HepG2 (cell line): ENCODE measurements at regions not wholly inside any gene's neighbourhood (a gene's known extent, or its start where the extent isn't known, plus 50 kb on each side); places are given as distances from the start of the nearest gene placed in this dataset.

Source experiments
- CAMTA2 ChIP-seq: sonication (generic); formaldehyde crosslinking; IDR thresholded peaks from 2 replicates; pipeline ENCODE4 v1.4.0; 2020; ENCODE audit warnings: mild to moderate bottlenecking, missing genetic modification reagents, borderline replicate concordance
- CHD4 ChIP-seq: fragments of 200-600 bp; sonication (generic); IDR thresholded peaks from 2 replicates; pipeline ENCODE4 v1.7.0; 2017; ENCODE audit warnings: mild to moderate bottlenecking, low read length, borderline replicate concordance
- PAF1 ChIP-seq: IDR thresholded peaks from 2 replicates; pipeline ENCODE4 v1.6.1; 2016; ENCODE audit warnings: missing genetic modification reagents, missing compliant biosample characterization
- XRCC5 ChIP-seq: fragments of 200-400 bp; formaldehyde crosslinking; optimal IDR thresholded peaks from 2 replicates; pipeline ENCODE3; 2017; ENCODE audit warnings: mild to moderate bottlenecking, low read length
- ZNF282 ChIP-seq: fragments of 450-650 bp; IDR thresholded peaks from 2 replicates; pipeline ENCODE4 v1.6.1; 2018; ENCODE audit not compliant: partially characterized antibody
- ZNF468 ChIP-seq: sonication (generic); formaldehyde crosslinking; IDR thresholded peaks from 2 replicates; pipeline ENCODE4 v1.8.0; 2022; ENCODE audit warnings: mild to moderate bottlenecking, moderate library complexity, missing genetic modification reagents
- ZNF562 ChIP-seq: sonication (generic); formaldehyde crosslinking; IDR thresholded peaks from 2 replicates; pipeline ENCODE4 v1.8.0; 2022; ENCODE audit warnings: missing genetic modification reagents, borderline replicate concordance
- ZNF776 ChIP-seq: sonication (generic); formaldehyde crosslinking; IDR thresholded peaks from 2 replicates; pipeline ENCODE4 v1.4.0; 2020; ENCODE audit warnings: mild to moderate bottlenecking, missing genetic modification reagents
- TF ChIP-seq, protein P1 (sequence below): sonication (generic); formaldehyde crosslinking; IDR thresholded peaks from 2 replicates; pipeline ENCODE4 v1.5.0; 2020; ENCODE audit warnings: mild to moderate bottlenecking, missing genetic modification reagents, moderate library complexity
- TF ChIP-seq, protein P2 (sequence below): IDR thresholded peaks from 2 replicates; pipeline ENCODE4 v1.6.1; 2016; ENCODE audit warnings: low read depth, control low read depth
- TF ChIP-seq, protein P3 (sequence below), 2 experiments: sonication (generic) in 1 of 2; formaldehyde crosslinking in 1 of 2; IDR thresholded peaks; 2 replicates each; pipeline versions ENCODE4 v1.5.1 to v1.6.1; 2011 to 2020; ENCODE audit warnings: borderline replicate concordance in 1 of 2, low read depth in 1 of 2, low read length in 1 of 2, mild to moderate bottlenecking in 1 of 2, missing genetic modification reagents in 1 of 2, moderate library complexity in 1 of 2

DNA sequence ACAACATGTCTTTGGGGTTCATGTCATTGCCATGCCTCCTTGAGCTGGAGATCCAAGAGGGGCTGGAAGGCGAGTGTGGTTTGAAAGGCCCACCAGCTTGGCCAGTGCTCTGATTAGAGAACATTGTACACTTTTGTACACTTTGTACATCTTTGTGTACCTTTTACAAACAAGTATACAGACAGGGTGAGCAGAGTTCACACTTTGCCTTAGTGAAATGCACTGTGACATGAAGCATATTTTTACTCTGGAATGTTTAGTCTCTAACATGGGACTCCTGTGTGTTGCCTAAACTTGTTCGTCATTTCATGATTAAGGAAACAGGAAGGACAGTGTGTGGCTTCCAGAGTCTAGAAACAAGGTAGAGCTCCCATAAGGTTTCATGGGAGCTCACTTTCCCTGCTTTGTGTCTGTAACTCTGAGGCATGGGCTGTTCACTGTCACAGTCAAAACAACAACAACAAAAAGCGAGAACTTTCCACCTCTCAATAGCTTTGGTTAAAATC, 225.8 kb upstream of the SOX4 start:
- TF ChIP-seq, protein P1, sequence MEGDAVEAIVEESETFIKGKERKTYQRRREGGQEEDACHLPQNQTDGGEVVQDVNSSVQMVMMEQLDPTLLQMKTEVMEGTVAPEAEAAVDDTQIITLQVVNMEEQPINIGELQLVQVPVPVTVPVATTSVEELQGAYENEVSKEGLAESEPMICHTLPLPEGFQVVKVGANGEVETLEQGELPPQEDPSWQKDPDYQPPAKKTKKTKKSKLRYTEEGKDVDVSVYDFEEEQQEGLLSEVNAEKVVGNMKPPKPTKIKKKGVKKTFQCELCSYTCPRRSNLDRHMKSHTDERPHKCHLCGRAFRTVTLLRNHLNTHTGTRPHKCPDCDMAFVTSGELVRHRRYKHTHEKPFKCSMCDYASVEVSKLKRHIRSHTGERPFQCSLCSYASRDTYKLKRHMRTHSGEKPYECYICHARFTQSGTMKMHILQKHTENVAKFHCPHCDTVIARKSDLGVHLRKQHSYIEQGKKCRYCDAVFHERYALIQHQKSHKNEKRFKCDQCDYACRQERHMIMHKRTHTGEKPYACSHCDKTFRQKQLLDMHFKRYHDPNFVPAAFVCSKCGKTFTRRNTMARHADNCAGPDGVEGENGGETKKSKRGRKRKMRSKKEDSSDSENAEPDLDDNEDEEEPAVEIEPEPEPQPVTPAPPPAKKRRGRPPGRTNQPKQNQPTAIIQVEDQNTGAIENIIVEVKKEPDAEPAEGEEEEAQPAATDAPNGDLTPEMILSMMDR (CRISPR knock-in tag), result no peak
- TF ChIP-seq ZNF562 (no peak), PAF1 (CRISPR knock-in tag) (no peak), ZNF776 (CRISPR knock-in tag) (no peak), ZNF282 (no peak), XRCC5 (no peak), CAMTA2 (CRISPR knock-in tag) (no peak), ZNF468 (no peak), CHD4 (no peak)
- TF ChIP-seq, protein P2, sequence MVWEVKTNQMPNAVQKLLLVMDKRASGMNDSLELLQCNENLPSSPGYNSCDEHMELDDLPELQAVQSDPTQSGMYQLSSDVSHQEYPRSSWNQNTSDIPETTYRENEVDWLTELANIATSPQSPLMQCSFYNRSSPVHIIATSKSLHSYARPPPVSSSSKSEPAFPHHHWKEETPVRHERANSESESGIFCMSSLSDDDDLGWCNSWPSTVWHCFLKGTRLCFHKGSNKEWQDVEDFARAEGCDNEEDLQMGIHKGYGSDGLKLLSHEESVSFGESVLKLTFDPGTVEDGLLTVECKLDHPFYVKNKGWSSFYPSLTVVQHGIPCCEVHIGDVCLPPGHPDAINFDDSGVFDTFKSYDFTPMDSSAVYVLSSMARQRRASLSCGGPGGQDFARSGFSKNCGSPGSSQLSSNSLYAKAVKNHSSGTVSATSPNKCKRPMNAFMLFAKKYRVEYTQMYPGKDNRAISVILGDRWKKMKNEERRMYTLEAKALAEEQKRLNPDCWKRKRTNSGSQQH (CRISPR knock-in tag), result no peak
- TF ChIP-seq, protein P3, sequence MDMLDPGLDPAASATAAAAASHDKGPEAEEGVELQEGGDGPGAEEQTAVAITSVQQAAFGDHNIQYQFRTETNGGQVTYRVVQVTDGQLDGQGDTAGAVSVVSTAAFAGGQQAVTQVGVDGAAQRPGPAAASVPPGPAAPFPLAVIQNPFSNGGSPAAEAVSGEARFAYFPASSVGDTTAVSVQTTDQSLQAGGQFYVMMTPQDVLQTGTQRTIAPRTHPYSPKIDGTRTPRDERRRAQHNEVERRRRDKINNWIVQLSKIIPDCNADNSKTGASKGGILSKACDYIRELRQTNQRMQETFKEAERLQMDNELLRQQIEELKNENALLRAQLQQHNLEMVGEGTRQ (IDR thresholded peaks at IDR 0.05; ENCODE audit: low read depth, low read length), result no peak
- TF ChIP-seq, protein P3 (CRISPR knock-in tag; IDR thresholded peaks at IDR 0.05; ENCODE audit: borderline replicate concordance), result no peak
